Hematopoietic multipotent progenitor cell treated with erythropoietin and hydrocortisone succinate and interleukin-3 and kit ligand, for 6 days (in vitro differentiated cells): ENCODE measurements at regions not wholly inside any gene's neighbourhood (a gene's known extent, or its start where the extent isn't known, plus 50 kb on each side); places are given as distances from the start of the nearest gene placed in this dataset.

Experiments
- DNase-seq: peaks from one replicate; pipeline ENCODE4 v3.0.0-alpha.2; 2015

- DNase-seq: no peak
Measured at GRCh38 chr4:24033626-24034025, 143.8 kb upstream of the PPARGC1A start.

DNA sequence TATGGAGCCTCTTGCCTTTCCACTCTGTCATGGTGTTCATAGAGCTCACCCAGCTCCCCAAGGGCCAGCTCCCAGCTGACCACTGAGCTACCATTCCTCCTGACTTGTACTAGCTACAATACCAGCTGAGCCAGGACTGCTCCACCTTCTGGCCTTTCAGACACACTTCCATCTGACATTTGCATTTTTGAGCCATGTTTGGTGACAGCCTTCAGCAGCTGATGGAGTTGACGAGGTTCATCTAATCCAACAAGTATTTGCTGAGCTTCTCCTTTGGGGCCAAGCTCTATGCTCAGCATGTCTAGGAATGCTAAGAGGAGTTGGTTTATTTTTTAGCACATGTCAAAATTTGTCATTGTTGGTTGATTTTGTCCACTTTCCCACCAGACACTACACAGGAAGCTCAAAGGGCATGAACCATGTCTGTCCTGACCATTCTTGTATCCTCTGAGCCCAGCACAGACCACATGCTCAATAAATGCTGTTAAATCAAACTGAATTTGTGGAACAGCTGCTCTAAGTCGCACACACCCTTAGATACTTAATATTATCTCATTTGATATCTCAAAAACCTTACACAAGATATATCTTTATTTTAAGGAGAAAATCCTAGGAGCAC lies 142.6 kb upstream of the PPARGC1A start:
- peak; percentile 2 for DNase-seq

- no peak for DNase-seq
Measured at GRCh38 chr4:24026596-24026995, 136.7 kb upstream of the PPARGC1A start.

GRCh38 chr4:24024605-24025004 lies 134.8 kb upstream of the PPARGC1A start:
- DNase-seq: no peak

DNA sequence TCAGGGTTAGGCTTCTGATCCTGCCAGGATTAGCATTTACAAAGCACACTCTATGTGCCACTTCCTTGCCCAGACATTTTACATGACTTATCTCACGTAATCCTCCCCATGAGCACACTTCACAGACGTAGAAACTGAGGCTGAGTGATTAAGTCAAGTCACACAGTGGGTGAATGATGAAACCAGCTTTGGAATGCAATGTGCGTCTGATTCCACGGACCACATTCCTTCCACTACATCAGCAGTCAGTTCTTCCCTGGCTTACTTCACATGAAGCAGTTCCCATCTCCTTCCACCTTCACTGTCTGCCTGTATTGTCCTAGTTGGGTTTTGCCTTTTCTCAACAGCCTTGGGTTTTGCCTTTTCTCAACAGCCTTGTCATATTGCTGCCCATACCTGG lies 134.3 kb upstream of the PPARGC1A start:
- DNase-seq: no peak

- no peak for DNase-seq
Measured at GRCh38 chr4:24015782-24016181, 125.9 kb upstream of the PPARGC1A start.

DNA sequence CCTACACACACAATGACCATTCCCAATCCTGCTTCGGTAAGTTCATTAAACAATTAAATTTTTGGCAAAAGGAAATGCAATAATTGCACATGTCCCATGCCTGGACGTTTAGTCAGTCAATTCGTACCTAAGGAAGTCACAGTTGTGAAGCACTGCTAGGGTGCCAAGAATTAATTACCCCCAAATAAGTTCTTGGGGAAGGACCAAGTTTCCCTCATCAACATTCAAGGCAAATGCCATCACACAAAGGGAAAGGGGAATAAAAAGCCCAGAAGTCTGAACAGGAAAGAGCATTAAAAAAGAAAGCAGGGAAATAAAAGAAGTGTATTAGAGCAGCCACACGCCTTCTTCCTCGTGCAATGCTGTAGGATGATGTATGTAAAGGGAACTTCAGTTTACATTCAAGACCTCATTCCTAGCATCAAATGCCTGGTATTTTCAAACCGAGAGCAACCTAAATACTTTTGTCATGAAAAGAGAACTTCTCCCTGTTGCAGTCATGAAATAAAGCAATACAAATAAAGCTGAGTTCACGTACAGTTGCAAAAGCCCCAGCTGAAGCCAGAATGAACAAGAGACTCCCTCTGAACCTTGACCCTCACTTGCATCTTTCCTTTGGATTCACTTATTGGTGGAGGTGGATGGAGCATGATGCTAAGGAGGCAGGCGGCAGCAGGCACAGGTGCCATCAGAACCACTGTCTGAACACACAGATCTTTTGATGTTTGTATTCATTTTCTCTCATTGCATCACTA lies 124.0 kb upstream of the PPARGC1A start:
- no peak for DNase-seq

DNA sequence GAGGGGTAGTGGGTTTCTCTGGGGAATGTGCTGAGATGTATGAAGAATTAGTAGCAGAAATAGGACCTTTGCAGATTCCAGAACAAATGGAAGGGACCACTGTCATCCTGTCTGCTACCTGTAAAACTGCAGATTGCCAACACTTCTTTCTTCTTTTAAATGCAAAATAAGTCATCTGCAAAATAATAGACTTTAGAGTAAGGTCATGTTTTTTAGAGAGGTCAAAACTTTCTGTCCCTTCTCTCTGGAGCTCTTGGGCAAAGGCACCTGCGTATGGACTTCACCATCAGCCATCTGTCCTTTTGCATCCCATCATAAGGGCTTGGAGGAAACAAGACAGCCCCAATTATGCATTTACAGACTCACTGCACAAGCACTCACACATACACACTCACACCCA lies 121.1 kb upstream of the PPARGC1A start:
- DNase-seq: no peak

- DNase-seq: no peak
Measured at GRCh38 chr4:24010573-24010972, 120.7 kb upstream of the PPARGC1A start.

GRCh38 chr4:24007860-24008261 lies 118.0 kb upstream of the PPARGC1A start:
- DNase-seq: no peak

DNA sequence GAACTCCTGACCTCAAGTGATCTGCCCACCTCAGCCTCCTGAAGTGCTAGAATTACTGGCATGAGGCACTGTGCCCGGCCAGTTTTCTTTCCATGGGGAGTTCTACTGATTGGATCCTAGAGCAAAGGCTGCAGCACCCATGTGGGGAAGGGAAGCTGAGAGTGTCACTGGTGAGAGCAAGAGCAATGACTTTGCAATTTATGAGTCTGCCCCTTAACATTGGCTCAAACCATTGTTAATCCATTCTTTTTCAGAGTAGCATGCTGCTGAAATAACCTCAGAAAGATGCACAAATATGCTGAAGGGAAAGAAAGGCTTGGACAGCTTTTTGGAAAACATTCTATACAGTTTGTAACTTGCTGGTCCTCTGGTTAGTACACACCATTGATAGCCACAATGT lies 116.4 kb upstream of the PPARGC1A start:
- DNase-seq: no peak

- no peak for DNase-seq
Measured at GRCh38 chr4:24003926-24004325, 114.1 kb upstream of the PPARGC1A start.

DNA sequence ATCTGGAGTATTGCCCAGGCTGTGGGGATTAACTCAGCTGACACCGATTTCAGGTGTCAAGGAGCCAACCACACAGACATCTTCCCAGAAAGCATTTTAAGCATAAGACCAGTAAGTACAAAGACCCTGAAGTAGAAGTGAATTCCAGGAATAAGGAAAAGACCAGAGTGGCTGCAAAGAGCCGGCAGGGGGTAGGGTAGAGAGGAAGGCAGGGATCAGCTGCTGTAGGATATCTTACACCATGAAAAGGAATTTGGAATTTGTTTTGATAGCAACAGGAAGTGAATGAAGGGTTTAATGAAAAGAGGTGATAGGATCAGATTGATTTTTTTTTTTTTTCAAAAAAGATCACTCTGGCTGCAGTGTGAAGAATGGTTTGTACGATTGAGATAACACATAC lies 113.6 kb upstream of the PPARGC1A start:
- no peak for DNase-seq

GRCh38 chr4:24002330-24002966 lies 112.6 kb upstream of the PPARGC1A start:
- no peak for DNase-seq

- DNase-seq: no peak
Measured at GRCh38 chr4:24001486-24002329, 111.9 kb upstream of the PPARGC1A start.

DNA sequence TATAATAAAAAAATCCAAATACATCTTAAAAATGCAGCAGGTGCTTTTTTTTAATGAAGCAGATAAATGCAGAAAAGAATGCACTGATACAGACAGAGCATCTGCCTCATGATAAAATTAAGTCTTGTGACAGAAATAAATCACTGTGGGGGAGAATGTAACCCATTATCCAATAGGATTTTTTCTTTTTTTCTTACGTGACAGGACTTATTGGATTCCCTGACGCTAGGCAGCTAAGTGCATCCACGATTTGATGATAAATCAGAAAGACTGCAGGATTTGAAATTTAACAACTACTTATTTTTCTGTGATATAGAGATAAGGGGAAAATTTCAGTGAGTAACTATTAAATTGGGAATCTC lies 110.6 kb upstream of the PPARGC1A start:
- no peak for DNase-seq

- no peak for DNase-seq
Measured at GRCh38 chr4:23999714-24000469, 110.0 kb upstream of the PPARGC1A start.

- no peak for DNase-seq
Measured at GRCh38 chr4:23993373-23993772, 103.5 kb upstream of the PPARGC1A start.

- DNase-seq: no peak
Measured at GRCh38 chr4:23991444-23991843, 101.6 kb upstream of the PPARGC1A start.

DNA sequence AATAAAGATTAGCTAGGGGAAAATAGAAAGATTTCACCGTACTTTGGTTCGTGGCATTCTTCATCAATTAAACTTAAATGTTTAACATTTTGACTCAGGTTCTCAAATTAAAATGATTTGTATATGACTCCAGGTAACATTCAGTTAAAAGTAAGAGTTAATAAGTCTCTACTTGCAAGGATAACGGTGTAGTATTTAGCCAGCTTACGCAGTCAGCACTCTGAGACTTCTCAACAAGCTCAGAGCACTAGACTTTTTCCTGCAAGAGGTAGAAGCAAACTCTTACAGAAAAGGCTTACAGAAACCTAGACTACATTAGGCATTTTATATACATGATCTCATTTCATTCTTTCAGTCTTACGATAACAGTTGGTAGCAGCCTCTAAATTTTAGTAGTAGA lies 96.4 kb upstream of the PPARGC1A start:
- DNase-seq: no peak

DNA sequence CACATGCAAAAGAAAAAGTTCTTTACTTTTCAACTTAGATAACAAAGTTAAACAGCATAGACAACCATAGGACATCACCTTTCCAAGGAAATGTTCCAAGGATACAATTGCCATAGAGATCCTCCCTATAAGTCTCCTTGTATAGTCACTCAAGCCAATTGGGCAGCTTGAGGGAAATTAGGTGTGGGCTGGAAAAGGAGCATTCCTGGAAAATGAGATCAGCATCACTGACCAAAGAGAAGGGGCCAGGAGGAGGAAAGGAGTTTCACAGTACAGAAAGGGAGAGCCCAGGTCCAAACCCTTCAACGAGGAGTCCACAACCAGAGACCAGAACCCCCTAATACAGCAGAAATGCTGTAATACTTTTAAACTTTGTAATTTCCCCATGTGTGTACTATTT lies 91.5 kb upstream of the PPARGC1A start:
- no peak for DNase-seq

GRCh38 chr4:23979534-23979933 lies 89.7 kb upstream of the PPARGC1A start:
- DNase-seq: no peak

DNA sequence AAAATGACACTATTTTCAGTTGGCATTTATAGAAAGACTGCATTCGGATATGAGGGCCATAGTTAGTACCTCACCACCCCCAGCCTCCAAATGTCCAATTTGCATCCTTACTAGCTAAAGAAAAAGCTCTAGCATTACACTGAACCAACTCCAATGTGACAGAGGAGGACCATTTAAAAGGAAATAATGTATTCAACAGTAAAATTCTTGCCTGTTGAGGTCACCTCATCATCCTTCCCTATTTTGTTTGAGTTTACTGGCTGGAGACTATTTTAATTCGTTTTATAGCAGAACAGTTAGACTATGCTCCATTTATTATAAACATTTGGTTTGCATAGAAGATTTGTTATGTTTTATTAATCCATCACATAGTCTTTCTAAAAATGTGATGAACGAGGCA lies 88.2 kb upstream of the PPARGC1A start:
- DNase-seq: no peak
